DOHH2 (cell line): ENCODE measurements at regions not wholly inside any gene's neighbourhood (a gene's known extent, or its start where the extent isn't known, plus 50 kb on each side); places are given as distances from the start of the nearest gene placed in this dataset.

Experiments used
- H3F3A ChIP-seq: fragments of 200-600 bp; sonication (generic), shearing (Covaris generic); 2 replicates; pipeline ENCODE4 v1.6.0; 2016; ENCODE audit warnings: antibody characterized with exemption, mild to moderate bottlenecking; ENCODE audit not compliant: control insufficient read depth, insufficient read depth
- H3K27ac ChIP-seq: fragments of 200-600 bp; sonication (generic); 2 replicates; pipeline ENCODE4 v1.5.1; 2014; ENCODE audit warnings: low read depth, mild to moderate bottlenecking, low read length, moderate library complexity
- H3K27me3 ChIP-seq: fragments of 200-600 bp; sonication (generic); 2 replicates; pipeline ENCODE4 v1.6.1; 2014; ENCODE audit warnings: mild to moderate bottlenecking, low read length, mixed read lengths; ENCODE audit not compliant: control insufficient read depth
- H3K36me3 ChIP-seq: fragments of 200-600 bp; sonication (generic); 2 replicates; pipeline ENCODE4 v1.6.1; 2014; ENCODE audit warnings: mild to moderate bottlenecking, low read length, moderate library complexity, mixed read lengths; ENCODE audit not compliant: control insufficient read depth
- H3K4me1 ChIP-seq: fragments of 200-600 bp; sonication (generic); 2 replicates; pipeline ENCODE4 v1.6.1; 2014; ENCODE audit warnings: mild to moderate bottlenecking, low read length, mixed read lengths; ENCODE audit not compliant: control insufficient read depth
- H3K4me2 ChIP-seq: fragments of 200-600 bp; sonication (generic); 2 replicates; pipeline ENCODE4 v1.6.0; 2014; ENCODE audit warnings: mild to moderate bottlenecking, low read length, moderate library complexity
- H3K4me3 ChIP-seq: fragments of 200-600 bp; sonication (generic); 2 replicates; pipeline ENCODE4 v1.5.1; 2014; ENCODE audit warnings: mild to moderate bottlenecking, low read length, mixed read lengths
- H3K79me2 ChIP-seq: fragments of 200-600 bp; sonication (generic); 2 replicates; pipeline ENCODE4 v1.6.1; 2014; ENCODE audit warnings: mild to moderate bottlenecking, low read length, mixed read lengths; ENCODE audit not compliant: control insufficient read depth
- H3K9me2 ChIP-seq: fragments of 200-600 bp; sonication (generic); replicated peaks from 2 replicates; pipeline ENCODE4 v1.6.1; 2014; ENCODE audit warnings: mild to moderate bottlenecking, low read length, mixed read lengths; ENCODE audit not compliant: control insufficient read depth
- H3K9me3 ChIP-seq: fragments of 200-600 bp; sonication (generic); 2 replicates; pipeline ENCODE4 v1.6.1; 2014; ENCODE audit warnings: antibody characterized with exemption, low read length, mixed read lengths; ENCODE audit not compliant: control insufficient read depth, insufficient read depth
- H4K20me1 ChIP-seq: fragments of 200-600 bp; sonication (generic); 2 replicates; pipeline ENCODE4 v1.6.0; 2014; ENCODE audit warnings: low read depth, mild to moderate bottlenecking, antibody characterized with exemption, low read length, moderate library complexity; ENCODE audit not compliant: control insufficient read depth, insufficient read depth
- EZH2phosphoT487 ChIP-seq: fragments of 200-600 bp; sonication (generic); IDR thresholded peaks from 2 replicates; pipeline ENCODE4 v1.6.1; 2017; ENCODE audit warnings: borderline replicate concordance, mild to moderate bottlenecking, antibody characterized with exemption, low read length, moderate library complexity, mixed read lengths
- TF ChIP-seq, protein P1 (sequence below): fragments of 200-600 bp; sonication (generic); IDR thresholded peaks from one replicate; pipeline ENCODE4 v1.5.1; 2014; ENCODE audit warnings: antibody characterized with exemption, mild to moderate bottlenecking, low read depth, low read length; ENCODE audit not compliant: poor library complexity, severe bottlenecking

- H3K9me2 ChIP-seq = no peaks in the 10 kb centered on the region
- no peaks in the 10 kb centered on the region for H3F3A ChIP-seq
- no peaks in the 10 kb centered on the region for H3K9me3 ChIP-seq
- H3K27ac ChIP-seq = no peak overlapping the region
- no peak overlapping the region for H3K4me3 ChIP-seq
- H3K4me1 ChIP-seq = no peaks in the 10 kb centered on the region
- H3K4me2 ChIP-seq = no peak overlapping the region
- no peaks in the 10 kb centered on the region for H3K27me3 ChIP-seq
- TF ChIP-seq EZH2phosphoT487 = no peak
- TF ChIP-seq, protein P1, sequence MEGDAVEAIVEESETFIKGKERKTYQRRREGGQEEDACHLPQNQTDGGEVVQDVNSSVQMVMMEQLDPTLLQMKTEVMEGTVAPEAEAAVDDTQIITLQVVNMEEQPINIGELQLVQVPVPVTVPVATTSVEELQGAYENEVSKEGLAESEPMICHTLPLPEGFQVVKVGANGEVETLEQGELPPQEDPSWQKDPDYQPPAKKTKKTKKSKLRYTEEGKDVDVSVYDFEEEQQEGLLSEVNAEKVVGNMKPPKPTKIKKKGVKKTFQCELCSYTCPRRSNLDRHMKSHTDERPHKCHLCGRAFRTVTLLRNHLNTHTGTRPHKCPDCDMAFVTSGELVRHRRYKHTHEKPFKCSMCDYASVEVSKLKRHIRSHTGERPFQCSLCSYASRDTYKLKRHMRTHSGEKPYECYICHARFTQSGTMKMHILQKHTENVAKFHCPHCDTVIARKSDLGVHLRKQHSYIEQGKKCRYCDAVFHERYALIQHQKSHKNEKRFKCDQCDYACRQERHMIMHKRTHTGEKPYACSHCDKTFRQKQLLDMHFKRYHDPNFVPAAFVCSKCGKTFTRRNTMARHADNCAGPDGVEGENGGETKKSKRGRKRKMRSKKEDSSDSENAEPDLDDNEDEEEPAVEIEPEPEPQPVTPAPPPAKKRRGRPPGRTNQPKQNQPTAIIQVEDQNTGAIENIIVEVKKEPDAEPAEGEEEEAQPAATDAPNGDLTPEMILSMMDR = no peak
- H3K79me2 ChIP-seq = no peaks in the 10 kb centered on the region
- H4K20me1 ChIP-seq = no peaks in the 10 kb centered on the region
- no peaks in the 10 kb centered on the region for H3K36me3 ChIP-seq
Measured at GRCh38 chr1:101185421-101185820, 51.4 kb upstream of the S1PR1 start.

DNA sequence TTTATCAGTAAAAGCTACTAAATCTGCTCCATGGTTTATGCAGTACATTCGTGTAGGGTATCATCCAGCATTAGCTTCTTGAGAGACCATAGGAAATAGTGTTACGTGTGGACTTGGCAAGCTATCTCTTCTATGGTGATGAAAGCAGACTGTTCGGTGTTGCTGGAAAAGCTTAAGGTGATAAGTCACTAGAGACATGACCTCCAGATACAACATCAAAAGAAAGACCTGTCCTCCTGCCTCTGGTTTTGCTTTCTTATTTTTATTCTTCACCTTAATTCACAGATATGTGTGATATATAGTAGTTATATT, 53.5 kb upstream of the S1PR1 start:
- TF ChIP-seq, protein P1 = no peak
- no peak for TF ChIP-seq EZH2phosphoT487
- H3K27me3 ChIP-seq = no peaks in the 10 kb centered on the region
- no peaks in the 10 kb centered on the region for H4K20me1 ChIP-seq
- H3K27ac ChIP-seq = no peak overlapping the region
- H3K36me3 ChIP-seq = no peaks in the 10 kb centered on the region
- no peak overlapping the region for H3K4me3 ChIP-seq
- H3K9me2 ChIP-seq = no peaks in the 10 kb centered on the region
- H3K4me2 ChIP-seq = no peak overlapping the region
- H3K9me3 ChIP-seq = no peaks in the 10 kb centered on the region
- H3F3A ChIP-seq = no peaks in the 10 kb centered on the region
- no peaks in the 10 kb centered on the region for H3K79me2 ChIP-seq
- H3K4me1 ChIP-seq = peaks cover 11% of the 10 kb centered on the region

GRCh38 chr1:101182627-101183387, 54.0 kb upstream of the S1PR1 start:
- no peaks in the 10 kb centered on the region for H3K36me3 ChIP-seq
- no peaks in the 10 kb centered on the region for H4K20me1 ChIP-seq
- TF ChIP-seq EZH2phosphoT487 = no peak
- TF ChIP-seq, protein P1 = no peak
- H3K4me2 ChIP-seq = no peak overlapping the region
- no peaks in the 10 kb centered on the region for H3K27me3 ChIP-seq
- no peaks in the 10 kb centered on the region for H3F3A ChIP-seq
- H3K4me1 ChIP-seq = peaks cover 11% of the 10 kb centered on the region
- H3K27ac ChIP-seq = no peak overlapping the region
- H3K79me2 ChIP-seq = no peaks in the 10 kb centered on the region
- H3K9me2 ChIP-seq = no peaks in the 10 kb centered on the region
- H3K9me3 ChIP-seq = no peaks in the 10 kb centered on the region
- no peak overlapping the region for H3K4me3 ChIP-seq
